ENCODE measurements at regions not wholly inside any gene's neighbourhood (a gene's known extent, or its start where the extent isn't known, plus 50 kb on each side); places are given as distances from the start of the nearest gene placed in this dataset.
"Not testable (repeated sequence)": the region's sequence is repeated elsewhere in the genome, so short reads cannot be mapped to it uniquely, and the experiment has no call there.

DNA sequence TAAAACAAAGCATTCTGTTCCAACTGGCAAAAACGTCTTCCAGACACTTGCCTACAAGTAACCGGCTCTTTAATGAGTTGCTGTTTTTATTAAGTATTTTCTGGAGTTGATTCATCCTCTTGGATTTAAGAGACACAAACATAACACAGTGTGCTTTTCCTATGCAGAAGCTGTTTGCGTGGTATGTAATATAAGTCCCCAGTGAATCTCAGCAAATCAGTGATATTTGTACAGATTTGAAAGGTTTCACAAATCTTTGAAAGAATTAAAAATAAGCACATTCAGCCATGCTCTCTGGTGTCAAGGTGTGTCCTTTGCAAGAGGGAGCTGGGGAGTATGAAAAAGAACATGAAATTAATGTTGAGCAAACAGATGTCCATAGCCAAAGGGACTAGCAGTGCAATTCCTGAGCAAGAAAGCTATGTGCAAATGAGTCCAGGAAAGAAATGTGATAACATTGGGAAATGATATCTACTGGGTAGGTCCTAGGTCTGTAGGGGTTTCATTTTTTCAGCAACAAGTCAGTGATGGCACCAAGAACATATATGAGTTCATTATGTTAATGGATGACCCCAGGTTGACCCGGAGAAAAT is 170.1 kb upstream of the PHACTR1 start:
- TF ChIP-seq CTCF (IDR thresholded peaks at IDR 0.05) = no peak
- no peak for TF ChIP-seq POLR2A (IDR thresholded peaks at IDR 0.05)
- Histone ChIP-seq H3K9me3 (no peaks in the 10 kb centered on the region), H3K27ac (no peak overlapping the region), H3K36me3 (ENCODE audit: low read depth, missing control alignments) (no peaks in the 10 kb centered on the region), H3K4me1 (no peaks in the 10 kb centered on the region), H3K4me3 (no peak overlapping the region), H3K27me3 (no peaks in the 10 kb centered on the region)
- intact Hi-C loops (cut with DNase I; ENCODE audit: low total_unique reads) = no loop called here
- no peak for DNase-seq
- 59 to 70% methylated on average over 4 of the region's 4 CpGs for WGBS, 2 donors

DNA sequence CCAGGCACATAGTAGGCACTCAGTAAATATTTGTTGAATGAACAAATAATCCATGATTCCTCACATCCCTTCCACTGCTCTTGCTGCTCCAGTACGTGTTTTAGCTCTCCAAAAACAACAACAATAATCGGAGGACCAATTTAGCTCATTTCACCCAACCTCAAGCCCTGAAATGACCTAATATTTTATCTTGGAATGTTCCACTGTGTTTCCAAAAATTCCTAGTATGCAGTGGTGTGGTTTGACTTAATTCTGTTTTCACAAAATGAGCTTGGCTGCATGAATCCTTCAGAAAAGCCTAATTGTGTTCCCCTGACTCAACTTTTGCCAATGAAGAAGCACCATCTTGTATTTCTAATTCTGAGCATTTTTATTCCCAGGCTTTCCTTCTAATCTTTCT is 168.0 kb upstream of the PHACTR1 start:
- WGBS, 2 donors = 30 to 46% methylated on average over 2 of the region's 2 CpGs
- intact Hi-C loops (cut with DNase I; ENCODE audit: low total_unique reads) = no loop called here

DNA sequence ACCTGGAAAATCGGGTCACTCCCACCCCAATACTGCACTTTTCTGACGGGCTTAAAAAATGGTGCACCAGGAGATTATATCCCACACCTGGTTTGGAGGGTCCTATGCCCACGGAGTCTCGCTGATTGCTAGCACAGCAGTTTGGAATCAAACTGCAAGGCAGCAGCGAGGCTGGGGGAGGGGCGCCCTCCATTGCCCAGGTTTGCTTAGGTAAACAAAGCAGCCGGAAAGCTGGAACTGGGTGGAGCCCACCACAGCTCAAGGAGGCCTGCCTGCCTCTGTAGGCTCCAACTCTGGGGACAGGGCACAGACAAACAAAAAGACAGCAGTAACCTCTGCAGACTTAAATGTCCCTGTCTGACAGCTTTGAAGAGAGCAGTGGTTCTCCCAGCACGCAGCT is 167.1 kb upstream of the PHACTR1 start:
- DNase-seq; intact Hi-C loops (cut with DNase I; ENCODE audit: low total_unique reads); H3K4me1 ChIP-seq; H3K27me3 ChIP-seq; H3K4me3 ChIP-seq; H3K9me3 ChIP-seq; H3K36me3 ChIP-seq (ENCODE audit: low read depth, missing control alignments); H3K27ac ChIP-seq: not testable (repeated sequence)
- WGBS, 2 donors = 89 to 96% methylated on average over 7 of the region's 8 CpGs

More for the DNA sequence above, 168.0 kb upstream of the PHACTR1 start:
- no peak overlapping the region for H3K27ac ChIP-seq
- TF ChIP-seq CTCF (IDR thresholded peaks at IDR 0.05) (no peak), POLR2A (IDR thresholded peaks at IDR 0.05) (no peak)
- no peak overlapping the region for H3K4me3 ChIP-seq
- no peaks in the 10 kb centered on the region for H3K9me3 ChIP-seq
- DNase-seq = no peak
- H3K4me1 ChIP-seq = no peaks in the 10 kb centered on the region
- no peaks in the 10 kb centered on the region for H3K36me3 ChIP-seq (ENCODE audit: low read depth, missing control alignments)
- no peaks in the 10 kb centered on the region for H3K27me3 ChIP-seq

- H3K4me1 ChIP-seq; H3K27ac ChIP-seq; H3K9me3 ChIP-seq; H3K27me3 ChIP-seq; DNase-seq; H3K36me3 ChIP-seq (ENCODE audit: low read depth, missing control alignments); H3K4me3 ChIP-seq; intact Hi-C loops (cut with DNase I; ENCODE audit: low total_unique reads): not testable (repeated sequence)
- 86 to 90% methylated on average over 2 of the region's 2 CpGs for WGBS, 2 donors
Observed at GRCh38 chr6:12554820-12555219, 161.7 kb upstream of the PHACTR1 start.

DNA sequence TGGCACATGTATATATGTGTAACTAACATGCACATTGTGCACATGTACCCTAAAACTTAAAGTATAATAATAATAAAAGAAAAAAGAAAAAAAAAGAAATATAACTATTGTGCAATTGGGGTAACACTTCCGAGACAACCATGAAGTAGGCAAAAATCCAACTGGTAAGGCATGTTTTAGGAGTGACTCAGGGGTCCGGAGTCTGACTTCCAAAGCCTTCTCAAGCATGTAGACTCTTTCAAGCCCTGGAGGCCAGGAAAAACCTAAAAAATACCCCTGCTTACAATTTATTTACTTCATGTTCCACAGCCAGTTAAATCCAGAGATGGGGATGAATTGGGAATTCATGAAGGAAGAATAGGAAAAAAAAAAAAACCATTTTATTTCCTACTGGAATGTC is 161.3 kb upstream of the PHACTR1 start:
- no peak for TF ChIP-seq POLR2A (IDR thresholded peaks at IDR 0.05)
- no peak for TF ChIP-seq CTCF (IDR thresholded peaks at IDR 0.05)

DNA sequence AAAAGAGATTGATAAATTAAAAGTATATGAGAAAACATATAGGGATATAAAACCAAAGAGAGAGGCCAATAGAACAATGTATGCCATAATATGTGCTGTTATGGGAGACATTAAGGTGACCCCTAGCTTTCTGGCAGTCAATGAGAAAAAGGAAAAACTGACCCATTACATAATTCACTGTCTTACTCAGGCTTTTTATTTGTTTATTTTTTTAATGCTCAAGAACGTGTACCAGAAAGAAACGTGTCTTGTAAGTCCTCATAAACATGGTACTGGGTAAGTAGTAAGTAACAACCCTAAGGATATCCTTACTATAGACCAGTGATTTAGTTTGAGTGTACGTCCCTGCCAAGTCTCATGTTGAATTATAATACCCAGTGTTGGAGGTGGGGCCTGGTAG is 160.8 kb upstream of the PHACTR1 start:
- Histone ChIP-seq H3K4me3 (no peak overlapping the region), H3K4me1 (no peaks in the 10 kb centered on the region), H3K36me3 (ENCODE audit: low read depth, missing control alignments) (no peaks in the 10 kb centered on the region), H3K27me3 (no peaks in the 10 kb centered on the region), H3K27ac (no peak overlapping the region), H3K9me3 (no peaks in the 10 kb centered on the region)
- whole genome bisulfite sequencing, 2 donors = 84 to 86% methylated on average over 3 of the region's 3 CpGs
- intact Hi-C loops (cut with DNase I; ENCODE audit: low total_unique reads) = no loop called here
- no peak for TF ChIP-seq POLR2A (IDR thresholded peaks at IDR 0.05)
- no peak for TF ChIP-seq CTCF (IDR thresholded peaks at IDR 0.05)
- no peak for DNase-seq

More for the DNA sequence above, 161.3 kb upstream of the PHACTR1 start:
- no peaks in the 10 kb centered on the region for H3K9me3 ChIP-seq
- no peak overlapping the region for H3K4me3 ChIP-seq
- no peaks in the 10 kb centered on the region for H3K27me3 ChIP-seq
- no peak for DNase-seq
- H3K4me1 ChIP-seq = no peaks in the 10 kb centered on the region
- H3K36me3 ChIP-seq (ENCODE audit: low read depth, missing control alignments) = no peaks in the 10 kb centered on the region
- WGBS, 2 donors = 91% methylated on average over 2 of the region's 2 CpGs
- H3K27ac ChIP-seq = no peak overlapping the region
- intact Hi-C loops (cut with DNase I; ENCODE audit: low total_unique reads) = no loop called here

Measured in testis (tissue), 2 donors.